GM18519 (cell line): ENCODE measurements at regions not wholly inside any gene's neighbourhood (a gene's known extent, or its start where the extent isn't known, plus 50 kb on each side); places are given as distances from the start of the nearest gene placed in this dataset.
"Not testable (repeated sequence)": the region's sequence is repeated elsewhere in the genome, so short reads cannot be mapped to it uniquely, and the experiment has no call there.

Experiments used
- ATAC-seq: cut with Tn5 transposase; IDR thresholded peaks from one replicate; pipeline ENCODE4 v1.9.1; 2021; ENCODE audit warnings: mild to moderate bottlenecking, moderate library complexity; ENCODE audit not compliant: unreplicated experiment, low FRiP score

DNA sequence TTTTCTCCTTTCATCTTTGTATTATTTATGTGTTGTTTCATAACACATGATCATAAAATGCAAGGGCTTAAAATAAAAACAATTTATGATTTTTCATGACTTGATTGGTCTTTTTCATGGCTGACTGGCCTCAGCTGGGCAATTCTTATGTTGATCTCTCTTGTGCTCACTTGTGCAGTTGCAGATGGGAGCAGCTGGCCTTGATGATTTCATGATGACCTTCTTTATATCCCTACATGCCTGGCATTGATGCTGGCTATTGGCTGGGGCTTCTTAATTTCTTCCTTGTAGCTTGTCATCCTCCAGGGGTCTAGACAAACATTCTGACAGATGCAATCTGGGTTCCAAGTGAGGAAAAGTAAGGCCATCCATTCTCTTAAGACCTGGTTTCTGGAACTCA lies 1832.8 kb upstream of the FLRT2 start:
- no peak for ATAC-seq

DNA sequence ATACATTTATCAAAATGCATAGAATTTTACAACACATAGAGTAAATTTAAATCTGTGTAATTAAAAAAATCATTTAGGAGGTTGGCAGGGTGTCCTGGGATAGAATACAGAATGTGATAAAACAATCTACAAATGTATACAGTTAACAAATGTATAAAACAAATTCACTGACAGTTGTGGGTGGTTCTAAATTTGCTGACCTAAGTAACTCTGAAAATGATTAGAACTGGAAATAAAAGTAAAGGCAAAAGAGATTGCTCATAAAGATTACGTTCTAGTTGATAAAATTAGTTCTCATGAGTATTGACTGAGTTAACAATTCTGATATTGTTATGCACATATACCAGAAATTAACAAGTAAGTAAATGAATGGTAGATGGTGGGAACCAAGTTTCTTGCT lies 1827.3 kb upstream of the FLRT2 start:
- no peak for ATAC-seq

DNA sequence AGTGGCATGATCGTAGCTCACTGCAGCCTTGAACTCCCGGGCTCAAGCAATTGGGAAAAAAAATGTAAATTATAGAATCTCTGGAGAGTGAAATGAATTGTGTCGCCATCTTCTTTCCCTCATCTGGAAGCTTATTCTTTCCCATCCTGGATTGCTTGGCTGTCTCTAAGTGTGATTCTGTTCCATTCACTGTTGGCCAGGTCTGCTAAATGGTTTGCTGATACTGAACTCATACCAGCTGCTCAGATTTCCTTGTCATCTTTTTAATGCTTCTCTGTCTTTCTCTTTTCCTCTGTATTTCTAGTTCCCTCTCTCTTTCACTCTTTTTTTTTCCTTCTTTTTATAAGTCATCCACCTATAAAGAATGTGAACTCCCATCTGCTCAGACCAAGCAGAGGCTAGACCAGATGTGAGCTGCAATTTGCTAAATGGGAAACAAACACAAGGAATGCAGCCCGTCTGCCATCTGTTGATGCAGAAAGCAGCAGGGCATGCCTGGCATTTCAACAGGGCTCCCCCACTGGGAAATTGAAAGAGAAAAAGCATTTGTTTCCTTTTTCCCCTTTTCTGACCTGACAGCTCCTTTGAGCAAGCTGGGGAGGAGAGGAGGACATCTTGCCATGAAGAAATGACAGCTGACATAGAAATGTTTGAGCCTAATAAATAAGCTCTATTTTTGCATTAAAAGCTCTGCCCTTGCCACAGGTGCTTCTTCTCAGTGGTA lies 1823.6 kb upstream of the FLRT2 start:
- ATAC-seq = no peak

DNA sequence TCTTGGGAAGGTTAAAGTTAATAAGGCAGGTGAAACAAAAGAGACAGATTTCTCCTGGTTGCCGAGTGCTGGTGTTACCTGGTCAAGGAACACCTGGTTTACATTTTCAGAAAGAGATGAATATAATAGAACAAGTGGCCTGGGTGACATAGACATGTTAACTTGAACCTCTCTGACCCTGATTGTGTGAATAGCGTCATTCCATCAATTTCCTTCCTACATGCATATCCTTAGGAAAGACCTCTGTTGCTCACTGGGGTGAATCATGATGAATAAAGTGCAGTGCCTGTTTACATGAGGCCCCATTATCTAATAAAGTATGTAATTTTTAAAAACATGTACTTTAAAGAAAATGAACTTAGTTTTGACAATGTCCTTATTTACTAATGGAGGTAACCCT lies 1822.9 kb upstream of the FLRT2 start:
- ATAC-seq = no peak

DNA sequence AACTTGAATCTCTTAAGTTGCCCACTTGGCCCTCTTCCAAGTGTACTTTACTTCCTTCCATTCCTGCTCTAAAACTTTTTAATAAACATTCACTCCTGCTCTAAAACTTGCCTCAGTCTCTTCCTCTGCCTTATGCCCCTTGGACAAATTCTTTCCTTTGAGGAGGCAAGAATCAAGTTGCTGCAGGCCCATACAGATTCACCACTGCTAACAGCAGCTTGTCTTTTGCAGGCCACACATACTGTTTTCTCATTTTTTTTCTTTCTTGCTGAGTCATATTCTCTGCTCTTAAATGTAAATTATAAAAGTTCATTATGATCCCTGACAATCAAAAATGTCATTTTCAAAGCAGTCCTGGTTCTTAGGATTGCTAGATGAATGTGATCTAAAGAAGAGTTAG lies 1820.8 kb upstream of the FLRT2 start:
- no peak for ATAC-seq

DNA sequence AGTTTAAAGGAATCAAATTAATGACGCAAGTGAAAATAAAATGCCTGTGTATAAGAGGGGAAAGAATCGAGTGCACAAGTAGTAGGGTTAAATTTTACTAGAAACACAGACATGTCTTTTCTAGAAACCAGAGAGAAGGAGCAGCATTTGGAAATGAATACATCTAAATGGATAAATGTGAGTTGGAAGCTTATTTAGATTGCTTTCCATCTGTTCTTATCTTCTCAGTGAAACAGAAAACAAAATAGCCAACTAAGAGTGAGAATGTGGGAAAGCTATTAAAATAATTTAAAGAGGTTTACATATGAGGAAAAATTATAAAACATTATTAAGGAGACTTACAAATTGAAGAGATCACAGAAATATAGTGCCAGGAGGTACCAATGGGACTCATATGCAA lies 1818.9 kb upstream of the FLRT2 start:
- ATAC-seq = no peak

DNA sequence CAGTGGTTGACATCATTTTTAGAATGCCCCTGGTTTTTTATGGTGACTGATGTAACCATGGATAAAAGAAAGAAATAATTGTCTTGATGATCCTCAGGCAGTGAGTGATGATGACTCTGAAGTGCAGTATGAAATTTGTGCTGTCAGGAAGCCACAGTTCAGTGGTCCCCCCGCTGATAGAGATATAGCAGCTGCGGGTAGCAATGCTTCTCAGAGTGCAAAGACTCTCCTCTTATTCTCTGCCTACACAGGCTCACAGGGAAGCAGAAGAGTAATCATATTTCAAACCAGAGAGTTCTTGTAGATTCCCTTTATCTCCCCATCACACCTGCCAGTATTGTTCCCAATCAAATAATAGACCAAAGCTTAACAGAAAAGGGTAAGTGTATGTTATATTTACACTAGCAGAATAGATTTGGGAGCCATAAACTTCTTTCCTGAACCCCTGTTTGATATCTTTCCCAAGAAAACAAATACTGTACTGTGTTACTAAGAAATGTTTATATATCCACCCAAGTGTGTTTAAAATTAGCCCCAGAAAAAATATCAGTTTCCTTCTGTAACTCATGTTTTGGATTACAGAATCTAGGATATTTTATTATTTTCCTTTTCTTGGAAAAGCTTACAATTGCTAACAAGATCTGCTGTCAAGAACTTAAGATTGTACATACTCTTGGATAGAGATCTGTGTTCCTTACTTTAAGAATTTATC lies 1817.4 kb upstream of the FLRT2 start:
- ATAC-seq = no peak

DNA sequence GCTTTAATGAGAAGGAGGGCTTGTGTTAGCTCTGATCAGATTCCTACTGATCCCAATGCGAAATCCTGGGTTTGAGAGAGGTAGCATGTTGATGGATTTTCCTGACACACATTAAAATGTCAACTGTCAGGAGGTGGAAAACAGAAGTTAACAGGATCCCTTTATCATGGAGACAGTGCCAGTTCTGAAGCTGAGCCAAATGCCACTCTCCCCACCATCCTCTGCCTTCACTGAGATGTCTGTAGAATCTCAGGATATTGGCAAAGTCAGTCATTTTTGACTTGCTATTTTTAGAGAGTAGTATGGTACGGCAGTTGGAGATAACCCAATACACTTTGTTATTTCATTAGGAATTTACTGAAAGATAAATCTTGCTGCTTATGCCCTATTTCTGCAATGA lies 1816.2 kb upstream of the FLRT2 start:
- ATAC-seq = no peak

DNA sequence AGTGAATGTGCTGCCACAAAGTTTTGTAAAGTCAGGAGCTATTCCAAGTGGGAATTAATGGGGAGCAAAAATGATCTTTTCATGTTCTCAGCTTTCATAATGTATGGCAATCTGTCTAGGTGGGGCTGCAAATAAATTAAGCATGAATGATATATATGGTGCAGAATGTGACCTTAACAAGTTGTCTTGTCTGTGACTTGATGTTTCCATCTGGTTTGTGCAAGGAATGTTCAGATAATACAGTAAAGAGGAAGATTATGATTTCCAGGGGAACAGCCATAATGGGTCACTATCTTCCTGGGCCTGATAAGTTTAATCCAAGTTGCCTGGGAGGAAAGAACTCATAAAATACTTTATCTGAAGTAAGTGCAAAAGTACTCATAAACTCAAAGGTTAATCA lies 1815.8 kb upstream of the FLRT2 start:
- ATAC-seq = no peak

DNA sequence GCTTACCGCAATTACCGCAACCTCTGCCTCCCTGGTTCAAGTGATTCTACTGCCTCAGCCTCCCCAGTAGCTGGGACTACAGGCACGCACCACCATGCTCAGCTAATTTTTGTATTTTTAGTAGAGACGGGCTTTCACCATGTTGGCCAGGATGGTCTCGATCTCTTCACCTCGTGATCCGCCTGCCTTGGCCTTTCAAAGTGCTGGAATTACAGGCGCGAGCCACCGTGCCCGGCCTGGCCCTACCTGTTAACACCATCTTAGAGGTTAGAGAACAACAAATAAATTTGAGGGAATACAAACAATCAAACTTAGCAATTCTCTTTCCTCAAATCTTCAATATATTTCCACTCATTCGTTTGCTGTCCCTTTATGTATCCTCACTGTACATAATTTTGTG lies 1810.5 kb upstream of the FLRT2 start:
- not testable (repeated sequence) for ATAC-seq

DNA sequence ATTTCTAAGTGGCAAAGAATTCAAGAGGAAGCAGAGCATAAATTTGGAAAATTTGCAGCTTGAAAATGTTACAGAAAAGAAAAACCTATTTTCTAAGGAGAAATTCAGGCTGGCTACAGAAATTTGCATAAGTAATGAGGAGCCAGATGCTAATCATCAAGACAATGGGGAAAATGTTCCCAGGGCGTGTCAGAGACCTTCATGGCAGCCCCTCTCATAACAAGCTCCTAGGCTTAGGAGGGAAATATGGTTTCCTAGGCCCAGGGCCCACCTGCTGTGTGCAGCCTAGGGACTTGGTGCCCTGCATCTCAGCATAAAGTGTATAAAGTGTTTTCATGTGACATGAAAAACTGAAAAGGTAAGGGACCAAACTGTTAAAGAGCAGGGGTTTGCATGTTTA lies 1796.3 kb upstream of the FLRT2 start:
- no peak for ATAC-seq

DNA sequence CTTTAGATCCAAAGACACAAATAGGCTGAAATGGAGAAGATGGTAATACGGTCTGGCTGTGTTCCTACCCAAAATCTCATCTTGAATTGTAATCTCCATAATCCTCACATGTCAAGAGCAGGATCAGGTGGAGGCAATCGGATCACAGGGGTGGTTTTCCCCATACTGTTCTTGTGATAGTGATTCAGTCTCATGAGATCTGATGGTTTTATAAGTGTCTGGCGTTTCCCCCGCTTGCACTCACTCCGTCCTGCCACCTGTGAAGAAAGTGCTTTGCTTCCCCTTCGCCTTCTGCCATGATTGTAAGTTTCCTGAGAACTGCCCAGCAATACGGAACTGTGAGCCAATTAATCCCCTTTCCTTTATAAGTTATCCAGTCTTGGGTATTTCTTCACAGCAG lies 1795.5 kb upstream of the FLRT2 start:
- ATAC-seq = no peak

DNA sequence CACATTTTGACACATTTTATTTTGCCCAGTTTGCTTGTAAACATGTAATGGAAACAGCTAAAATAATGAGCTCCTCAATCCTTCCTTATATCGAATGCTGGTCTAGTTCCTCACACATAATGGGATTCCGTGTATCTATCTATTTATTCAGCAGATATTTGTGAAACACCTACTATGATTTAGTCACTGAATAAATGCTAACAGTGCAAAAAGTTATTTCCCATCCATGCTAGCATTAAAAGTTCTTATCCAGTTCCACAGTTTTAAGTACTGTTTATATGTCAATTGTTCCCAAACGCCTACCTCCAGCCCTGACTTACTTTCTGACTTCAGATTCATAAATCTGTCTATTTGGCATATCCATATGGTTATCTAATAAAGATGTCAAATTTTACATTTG lies 1788.7 kb upstream of the FLRT2 start:
- ATAC-seq = no peak

DNA sequence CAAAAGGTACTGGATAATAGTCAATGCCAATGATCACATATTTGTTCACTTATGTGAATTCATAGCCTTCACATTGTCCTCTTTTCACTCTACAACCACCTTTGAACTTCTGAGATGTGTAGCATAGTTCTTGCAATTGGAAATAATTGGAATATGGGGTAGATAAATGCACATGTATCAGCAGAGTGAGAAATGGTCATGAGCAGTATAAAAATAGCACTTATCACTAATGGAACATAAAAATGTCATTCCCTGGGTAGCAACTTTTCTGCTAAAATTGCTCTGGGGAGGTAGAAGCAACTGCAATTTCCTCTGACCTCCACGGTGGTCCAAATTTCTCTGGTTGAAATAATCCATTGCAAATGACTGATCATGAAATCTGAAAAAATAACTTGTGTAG lies 1785.7 kb upstream of the FLRT2 start:
- no peak for ATAC-seq

DNA sequence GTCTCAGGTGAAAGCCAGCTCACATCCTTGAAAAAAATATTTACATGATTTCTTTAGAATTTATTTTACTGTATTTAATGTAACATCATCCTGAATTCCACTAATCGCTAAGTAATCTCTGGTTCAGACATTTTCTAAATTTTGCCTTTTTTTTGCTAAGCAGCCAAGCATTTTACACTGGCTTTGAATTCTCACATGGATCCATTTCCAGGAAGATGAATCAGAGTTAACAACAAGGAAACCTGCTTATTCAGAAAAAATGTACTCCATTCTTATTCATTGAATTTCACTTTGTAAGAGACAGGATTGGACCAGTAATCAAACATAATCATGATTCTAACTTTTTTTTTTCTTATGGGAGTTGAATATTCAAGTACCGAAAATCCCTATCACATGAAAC lies 1785.1 kb upstream of the FLRT2 start:
- ATAC-seq = no peak

DNA sequence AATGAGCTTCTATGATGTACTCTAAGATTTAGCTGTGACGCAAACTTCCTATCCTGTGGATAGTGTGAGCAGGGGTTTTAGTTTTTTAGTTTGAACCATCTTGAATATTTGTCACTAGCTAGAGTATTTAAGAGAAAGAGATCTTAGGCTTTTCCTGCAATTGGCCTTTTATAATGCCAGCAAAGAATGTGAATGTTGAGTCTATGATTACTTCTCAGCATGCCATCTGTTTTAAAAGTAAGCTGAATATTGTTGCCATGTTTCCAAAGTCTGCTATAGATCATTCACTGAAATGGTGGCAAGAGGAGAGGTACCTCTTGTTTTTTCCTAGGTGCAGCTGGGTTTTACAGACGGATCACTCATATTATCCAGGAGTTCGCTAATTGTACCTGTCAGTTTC lies 1783.6 kb upstream of the FLRT2 start:
- no peak for ATAC-seq

DNA sequence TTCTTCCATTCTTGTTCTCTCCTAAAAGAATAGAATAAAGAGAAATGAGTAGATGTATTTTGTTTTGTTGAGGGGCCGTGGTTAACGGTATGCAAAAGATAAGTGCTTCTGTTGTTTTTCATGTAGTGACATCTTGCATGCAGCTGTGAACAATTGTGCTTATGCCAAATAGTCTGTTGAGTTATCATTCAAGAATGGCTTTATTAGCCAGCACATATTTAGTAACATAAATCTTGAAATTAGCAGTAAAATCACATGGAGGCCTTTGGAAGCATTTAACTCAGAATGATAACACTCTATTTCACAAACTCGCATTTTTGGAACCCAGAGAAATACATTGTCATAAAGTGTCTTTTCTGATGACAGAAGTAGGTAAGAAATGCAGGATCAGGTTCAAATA lies 1772.0 kb upstream of the FLRT2 start:
- no peak for ATAC-seq

DNA sequence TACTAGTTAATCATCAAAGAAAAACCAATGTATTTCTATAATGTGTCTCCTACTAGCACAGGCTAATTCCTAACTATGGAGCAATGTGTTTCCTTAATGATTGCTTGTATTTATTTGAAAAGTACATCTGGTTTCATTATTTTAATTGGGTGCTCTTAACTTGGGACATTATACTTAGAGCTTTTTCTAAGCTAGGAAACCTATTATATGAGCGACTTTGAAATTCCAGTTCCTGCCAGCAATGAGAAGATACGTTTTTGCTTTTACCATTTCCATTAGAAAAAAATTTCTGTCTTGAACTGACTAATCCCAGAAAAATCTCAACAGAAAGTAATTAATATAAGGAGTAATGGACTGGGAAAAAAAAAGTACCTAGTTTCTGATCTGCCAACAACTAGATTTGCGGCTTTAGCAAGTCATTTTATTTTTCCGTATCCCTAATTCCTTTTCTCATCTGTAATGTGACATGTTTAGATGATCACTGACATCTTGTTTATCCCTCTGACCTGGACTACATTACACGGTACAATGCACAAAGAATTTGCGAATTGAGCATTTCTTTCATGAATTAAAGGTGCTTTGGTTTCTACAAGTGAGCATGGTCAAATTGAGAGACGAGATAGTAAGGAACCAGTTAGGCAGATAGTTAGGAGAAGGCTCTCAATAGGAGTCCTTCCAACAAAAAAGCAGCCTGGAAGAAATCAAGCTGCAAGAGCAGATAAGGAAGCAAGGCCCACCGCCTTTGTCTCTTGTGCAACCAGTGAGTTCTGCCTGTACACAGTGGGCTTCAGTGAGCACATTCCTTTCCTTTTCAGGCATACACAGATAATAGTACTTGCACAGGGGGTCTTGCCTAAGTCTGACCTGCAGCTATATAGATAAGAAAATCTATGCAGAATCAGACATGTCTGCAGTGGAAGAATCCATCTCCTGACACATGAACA lies 1765.0 kb upstream of the FLRT2 start:
- no peak for ATAC-seq

DNA sequence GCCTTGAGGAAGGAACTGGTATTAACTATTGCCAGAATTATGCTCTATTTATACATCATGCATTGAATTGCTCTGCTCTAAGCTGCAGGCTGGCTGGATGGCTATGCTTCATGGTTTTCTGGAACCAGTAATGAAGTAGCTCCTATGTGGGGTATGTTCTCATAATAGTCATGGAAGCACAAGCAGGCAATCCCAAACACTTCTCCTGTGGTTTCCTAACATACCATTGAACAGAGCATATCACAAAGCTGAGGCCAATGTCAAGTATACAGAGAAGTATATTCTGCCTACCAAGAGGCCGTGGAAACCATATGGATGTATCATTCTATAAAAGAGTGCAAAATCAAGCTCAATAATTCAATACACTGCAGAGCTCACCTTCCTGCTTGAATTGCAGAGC lies 1752.4 kb upstream of the FLRT2 start:
- no peak for ATAC-seq

DNA sequence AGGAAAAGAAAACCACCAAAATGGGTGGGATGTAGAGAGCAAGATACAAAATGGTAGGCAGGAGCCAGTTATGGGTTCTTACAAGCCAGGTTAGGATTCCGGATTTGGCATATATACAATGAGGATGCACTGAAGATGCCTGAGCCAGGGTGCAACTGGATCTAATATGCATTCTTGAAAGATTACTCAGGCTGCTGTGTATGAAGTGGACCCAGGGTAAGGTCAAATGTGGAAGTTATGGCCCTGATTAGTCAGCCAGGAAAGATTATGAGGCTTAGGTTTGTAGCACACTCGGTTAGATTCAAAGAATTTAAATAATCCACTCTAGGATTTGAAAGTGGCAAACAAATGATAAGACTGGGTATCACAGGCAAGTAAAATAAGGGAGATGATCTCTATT lies 1750.7 kb upstream of the FLRT2 start:
- ATAC-seq = no peak

DNA sequence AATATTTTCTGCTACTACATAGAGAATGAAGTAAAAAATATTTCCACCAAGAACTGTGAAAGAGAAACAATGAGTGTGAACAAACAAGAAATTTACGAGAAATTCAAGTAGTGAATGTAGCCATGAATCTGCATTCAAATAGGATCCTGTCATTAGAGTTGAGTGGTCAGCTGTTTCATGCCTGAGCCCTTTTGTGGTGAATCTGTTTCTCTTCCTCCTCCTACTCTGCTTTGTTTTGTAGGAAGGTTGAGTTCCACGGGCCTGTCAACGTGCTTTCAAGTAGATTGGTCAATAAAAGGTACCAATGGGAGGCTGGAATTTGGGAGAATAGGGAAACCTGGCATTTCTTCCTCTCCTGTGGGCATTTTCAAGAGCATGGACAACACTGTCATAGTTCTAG lies 1749.6 kb upstream of the FLRT2 start:
- ATAC-seq = no peak
